H1 (cell line): ENCODE measurements at regions not wholly inside any gene's neighbourhood (a gene's known extent, or its start where the extent isn't known, plus 50 kb on each side); places are given as distances from the start of the nearest gene placed in this dataset.

Experiments
- CTCF ChIA-PET: fragments of 300-600 bp; sonication (Branson Sonifier 250); formaldehyde crosslinking; loops from one replicate; lab custom pipeline; 2021; ENCODE audit not compliant: partially characterized antibody; lab: Charles Lee
- POLR2A ChIA-PET: fragments of 300-600 bp; sonication (Branson Sonifier 250); formaldehyde crosslinking; loops from one replicate; lab custom pipeline; 2021; ENCODE audit warnings: inconsistent platforms; ENCODE audit not compliant: partially characterized antibody; lab: Charles Lee
- DNase-seq, 2 experiments: peaks; one replicate each; pipeline versions ENCODE4 v3.0.0 to v3.0.0-alpha.2; 2010 to 2022; ENCODE audit warnings: low spot score in 2 of 2, low read depth in 1 of 2, mixed read lengths in 1 of 2
- FAIRE-seq: peaks from 2 replicates; lab custom pipeline; 2011; peaks lifted over from hg19 to GRCh38; lab: Jason Lieb, UNC
- H2AFZ ChIP-seq: 2 replicates; pipeline ENCODE4 v1.8.1; 2012; ENCODE audit warnings: low read length, inconsistent platforms
- H2AK5ac ChIP-seq: 2 replicates; pipeline ENCODE4 v1.6.1; 2013; ENCODE audit warnings: low read depth, low read length
- H2BK120ac ChIP-seq: replicated peaks from 2 replicates; pipeline ENCODE3; 2013; ENCODE audit warnings: low read depth, low read length, inconsistent platforms
- H2BK12ac ChIP-seq: 2 replicates; pipeline ENCODE4 v1.6.1; 2013; ENCODE audit warnings: low read depth, low read length
- H2BK15ac ChIP-seq: 2 replicates; pipeline ENCODE4 v1.6.1; 2013; ENCODE audit warnings: low read length
- H2BK20ac ChIP-seq: 2 replicates; pipeline ENCODE4 v1.6.1; 2013; ENCODE audit warnings: low read length
- H2BK5ac ChIP-seq: 2 replicates; pipeline ENCODE4 v1.6.1; 2013; ENCODE audit warnings: low read depth, low read length
- H3K14ac ChIP-seq: 2 replicates; pipeline ENCODE4 v1.6.1; 2013; ENCODE audit warnings: inconsistent platforms; ENCODE audit not compliant: insufficient read length
- H3K18ac ChIP-seq: 2 replicates; pipeline ENCODE4 v1.6.1; 2013; ENCODE audit warnings: low read length; ENCODE audit errors: extremely low read depth
- H3K23ac ChIP-seq: 2 replicates; pipeline ENCODE4 v1.6.1; 2013; ENCODE audit warnings: inconsistent platforms; ENCODE audit not compliant: insufficient read length
- H3K23me2 ChIP-seq: 2 replicates; pipeline ENCODE4 v1.6.1; 2013; ENCODE audit warnings: low read depth, low read length
- H3K27ac ChIP-seq: 2 replicates; pipeline ENCODE4 v1.6.1; 2011; ENCODE audit warnings: low read depth, low read length, inconsistent platforms
- H3K27me3 ChIP-seq, 4 experiments: replicated peaks in 1 of 4; 1 replicate in 1 of 4; 2 replicates in 3 of 4; pipeline versions ENCODE4 v1.6.1 to v1.8.1; 2011 to 2013; ENCODE audit warnings: low read length in 3 of 4, mild to moderate bottlenecking in 3 of 4, inconsistent platforms in 2 of 4, mixed read lengths in 2 of 4, moderate library complexity in 1 of 4; ENCODE audit not compliant: control insufficient read depth in 3 of 4, insufficient read depth in 3 of 4; ENCODE audit errors: extremely low read depth in 1 of 4
- H3K36me3 ChIP-seq, 4 experiments: 2 replicates each; pipeline versions ENCODE4 v1.6.1 to v1.8.1; 2011 to 2013; ENCODE audit warnings: mild to moderate bottlenecking in 4 of 4, low read length in 3 of 4, moderate library complexity in 2 of 4, control low read depth in 1 of 4, inconsistent platforms in 1 of 4; ENCODE audit not compliant: insufficient read depth in 4 of 4, control insufficient read depth in 2 of 4
- H3K4ac ChIP-seq: replicated peaks from 2 replicates; pipeline ENCODE3; 2013; ENCODE audit warnings: low read length, low read depth, mixed read lengths, inconsistent platforms; ENCODE audit not compliant: insufficient read length
- H3K4me1 ChIP-seq, 4 experiments: replicated peaks in 1 of 4; 1 replicate in 1 of 4; 2 replicates in 3 of 4; pipeline versions ENCODE4 v1.6.1 to v1.8.1; 2011 to 2013; ENCODE audit warnings: low read length in 3 of 4, inconsistent platforms in 2 of 4, mixed read lengths in 1 of 4; ENCODE audit not compliant: insufficient read depth in 4 of 4, control insufficient read depth in 3 of 4
- H3K4me2 ChIP-seq, 2 experiments: 2 replicates each; pipeline versions ENCODE4 v1.6.1 to v1.8.1; 2011 to 2013; ENCODE audit warnings: low read depth in 2 of 2, low read length in 2 of 2, control low read depth in 1 of 2, inconsistent platforms in 1 of 2, mild to moderate bottlenecking in 1 of 2; ENCODE audit not compliant: insufficient read depth in 1 of 2
- H3K4me3 ChIP-seq, 4 experiments: fragments of 200-600, 300-600 bp in 1 of 4; sonication (generic), shearing (Covaris generic), sonication (Bioruptor Twin) in 1 of 4; 2 replicates each; pipeline versions ENCODE4 v1.5.1 to v1.8.1; 2011 to 2016; ENCODE audit warnings: low read length in 4 of 4, low read depth in 3 of 4, control low read depth in 2 of 4, inconsistent platforms in 2 of 4, mild to moderate bottlenecking in 2 of 4, mixed read lengths in 1 of 4, moderate library complexity in 1 of 4; ENCODE audit not compliant: insufficient read depth in 2 of 4; ENCODE audit errors: extremely low read depth in 1 of 4
- H3K56ac ChIP-seq: replicated peaks from 2 replicates; pipeline ENCODE3; 2013; ENCODE audit warnings: low read depth, mild to moderate bottlenecking, mixed read lengths, low read length, inconsistent platforms; ENCODE audit not compliant: insufficient read length
- H3K79me1 ChIP-seq: 2 replicates; pipeline ENCODE4 v1.6.1; 2013; ENCODE audit warnings: low read depth, low read length, control low read depth
- H3K79me2 ChIP-seq, 2 experiments: 2 replicates each; pipeline versions ENCODE4 v1.6.1 to v1.8.1; 2012 to 2013; ENCODE audit warnings: low read length in 2 of 2, mild to moderate bottlenecking in 2 of 2, inconsistent platforms in 1 of 2; ENCODE audit not compliant: insufficient read depth in 2 of 2, control insufficient read depth in 1 of 2
- H3K9ac ChIP-seq, 4 experiments: replicated peaks in 1 of 4; 1 replicate in 1 of 4; 2 replicates in 3 of 4; pipeline versions ENCODE4 v1.6.1 to v1.8.1; 2011 to 2013; ENCODE audit warnings: low read depth in 3 of 4, low read length in 3 of 4, control low read depth in 2 of 4, mild to moderate bottlenecking in 2 of 4, moderate library complexity in 2 of 4, inconsistent platforms in 1 of 4; ENCODE audit errors: extremely low read depth in 1 of 4
- H3K9me3 ChIP-seq, 2 experiments: 2 replicates each; pipeline versions ENCODE4 v1.6.1 to v1.8.1; 2012 to 2013; ENCODE audit warnings: mild to moderate bottlenecking in 2 of 2, moderate library complexity in 2 of 2, control low read depth in 1 of 2, inconsistent platforms in 1 of 2, low read depth in 1 of 2, low read length in 1 of 2, mixed read lengths in 1 of 2; ENCODE audit not compliant: insufficient read depth in 2 of 2
- H4K20me1 ChIP-seq, 2 experiments: replicated peaks in 1 of 2; 2 replicates each; pipeline versions ENCODE3 to v1.8.1; 2011 to 2013; ENCODE audit warnings: inconsistent platforms in 2 of 2, low read length in 2 of 2, mild to moderate bottlenecking in 1 of 2; ENCODE audit not compliant: insufficient read depth in 2 of 2, control insufficient read depth in 1 of 2
- H4K5ac ChIP-seq: 2 replicates; pipeline ENCODE4 v1.6.1; 2013; ENCODE audit warnings: low read length, low read depth, mixed read lengths, inconsistent platforms; ENCODE audit not compliant: insufficient read length
- H4K8ac ChIP-seq: 2 replicates; pipeline ENCODE4 v1.8.0; 2013; ENCODE audit warnings: mild to moderate bottlenecking, moderate library complexity, low read length, inconsistent platforms; ENCODE audit not compliant: insufficient read depth; ENCODE audit errors: extremely low read depth
- H4K91ac ChIP-seq: replicated peaks from 2 replicates; pipeline ENCODE3; 2013; ENCODE audit warnings: low read length, mixed read lengths, inconsistent platforms; ENCODE audit not compliant: insufficient read length
- CBX8 ChIP-seq: fragments of 300-800, 300-1000 bp; sonication (generic); IDR thresholded peaks from 2 replicates; pipeline ENCODE4 v1.7.1; 2016; ENCODE audit warnings: low read depth, low read length, borderline replicate concordance
- EGR1 ChIP-seq: IDR thresholded peaks from 2 replicates; pipeline ENCODE4 v1.6.1; 2011; ENCODE audit warnings: low read depth, low read length, borderline replicate concordance
- FOSL1 ChIP-seq: IDR thresholded peaks from 2 replicates; pipeline ENCODE4 v1.6.1; 2011; ENCODE audit warnings: mild to moderate bottlenecking, low read depth, low read length, moderate library complexity; ENCODE audit not compliant: insufficient read depth
- HDAC2 ChIP-seq, 2 experiments: fragments of 300-600 bp in 1 of 2; sonication (generic) in 1 of 2; IDR thresholded peaks; 2 replicates each; pipeline ENCODE4 v1.6.1; 2011 to 2012; ENCODE audit warnings: low read depth in 2 of 2, low read length in 2 of 2, mild to moderate bottlenecking in 2 of 2, moderate library complexity in 2 of 2, borderline replicate concordance in 1 of 2, inconsistent platforms in 1 of 2
- HDAC6 ChIP-seq: IDR thresholded peaks from one replicate; pipeline ENCODE4 v1.7.1; 2012; ENCODE audit warnings: low read depth, mild to moderate bottlenecking, inconsistent platforms, low read length, moderate library complexity
- JUN ChIP-seq: IDR thresholded peaks from 2 replicates; pipeline ENCODE4 v1.6.1; 2011; ENCODE audit warnings: low read depth, mild to moderate bottlenecking, improper control_type of control experiment, low read length
- JUND ChIP-seq: IDR thresholded peaks from 2 replicates; pipeline ENCODE4 v1.6.1; 2011; ENCODE audit warnings: mild to moderate bottlenecking, improper control_type of control experiment, low read length
- KDM4A ChIP-seq: IDR thresholded peaks from one replicate; pipeline ENCODE4 v1.7.1; 2012; ENCODE audit warnings: low read depth, mild to moderate bottlenecking, moderate library complexity, low read length, inconsistent platforms; ENCODE audit not compliant: severe bottlenecking
- POLR2AphosphoS5 ChIP-seq: IDR thresholded peaks from 2 replicates; pipeline ENCODE4 v1.6.1; 2011; ENCODE audit warnings: low read depth, low read length
- SIN3A ChIP-seq, 2 experiments: IDR thresholded peaks in 1 of 2; conservative IDR thresholded peaks in 1 of 2; 2 replicates each; pipeline ENCODE4 v1.6.1; 2011 to 2012; ENCODE audit warnings: low read length in 2 of 2, improper control_type of control experiment in 1 of 2, low read depth in 1 of 2, mild to moderate bottlenecking in 1 of 2
- SIX5 ChIP-seq: IDR thresholded peaks from 2 replicates; pipeline ENCODE4 v1.6.1; 2011; ENCODE audit warnings: mild to moderate bottlenecking, low read depth, low read length
- SP1 ChIP-seq: IDR thresholded peaks from 2 replicates; pipeline ENCODE4 v1.6.1; 2011; ENCODE audit warnings: low read depth, low read length
- SRF ChIP-seq: IDR thresholded peaks from 2 replicates; pipeline ENCODE4 v1.6.1; 2011; ENCODE audit warnings: mild to moderate bottlenecking, low read depth, low read length, moderate library complexity
- TBP ChIP-seq: IDR thresholded peaks from 2 replicates; pipeline ENCODE4 v1.6.1; 2011; ENCODE audit warnings: low read depth, low read length, improper control_type of control experiment
- TEAD4 ChIP-seq: IDR thresholded peaks from 2 replicates; pipeline ENCODE4 v1.6.1; 2012; ENCODE audit warnings: low read depth, low read length, inconsistent platforms, mixed read lengths
- YY1 ChIP-seq: IDR thresholded peaks from 2 replicates; pipeline ENCODE4 v1.6.1; 2011; ENCODE audit warnings: low read depth, mild to moderate bottlenecking, low read length
- WGBS, 2 experiments: shearing (Covaris generic) in 1 of 2; methylation state at CpG; one replicate each; pipeline versions ENCODE4 v1.1.6 to v1.1.7; 2013 to 2015; ENCODE audit warnings: low lambda C conversion rate in 2 of 2, mixed read lengths in 2 of 2, inconsistent platforms in 1 of 2, low coverage in 1 of 2, missing lambda C conversion rate in 1 of 2; ENCODE audit not compliant: insufficient replicate concordance in 2 of 2, insufficient coverage in 1 of 2, insufficient read length in 1 of 2; ENCODE audit errors: extremely low coverage in 1 of 2, missing lambda C conversion rate in 1 of 2; 5-methylcytosine and 5-hydroxymethylcytosine counted together

DNA sequence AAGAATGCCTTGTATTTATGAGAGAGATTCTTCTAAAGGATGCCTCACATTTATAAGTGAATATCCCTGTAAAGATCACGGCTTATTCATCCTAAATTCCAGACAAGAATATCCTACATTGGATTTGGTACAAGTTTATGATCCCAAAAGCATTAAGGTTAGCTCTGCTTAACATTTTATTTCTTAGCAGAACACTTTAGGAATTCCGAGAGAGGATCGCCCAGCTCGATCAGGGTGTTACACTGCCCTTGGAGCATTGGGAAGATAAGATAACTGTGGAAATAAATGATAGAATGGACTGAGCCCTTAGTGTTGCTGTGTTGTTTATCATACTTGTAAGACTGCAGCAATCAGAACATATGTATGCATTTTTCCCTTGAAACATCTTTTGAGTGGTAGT is 223.0 kb upstream of the CDIN1 start:
- Histone ChIP-seq H3K56ac (no peak overlapping the region), H3K18ac (no peak overlapping the region), H3K36me3 (no peaks in the 10 kb centered on the region; a peak in 2 of 8 replicates), H3K14ac (no peak overlapping the region), H3K23ac (no peak overlapping the region), H2BK120ac (no peak overlapping the region), H3K27ac (no peak overlapping the region), H3K4me2 (no peak overlapping the region), H3K4me1 (no peaks in the 10 kb centered on the region), H2BK5ac (no peak overlapping the region), H3K23me2 (no peaks in the 10 kb centered on the region), H4K5ac (no peak overlapping the region), H2BK12ac (no peak overlapping the region), H4K8ac (no peak overlapping the region), H2AFZ (no peak overlapping the region), H2AK5ac (no peak overlapping the region), H3K79me2 (no peaks in the 10 kb centered on the region), H3K79me1 (no peaks in the 10 kb centered on the region), H3K4me3 (no peak overlapping the region), H3K27me3 (no peaks in the 10 kb centered on the region), H3K9me3 (no peaks in the 10 kb centered on the region), H4K20me1 (no peaks in the 10 kb centered on the region), H2BK15ac (no peak overlapping the region), H3K9ac (no peak overlapping the region), H2BK20ac (no peak overlapping the region), H3K4ac (no peak overlapping the region), H4K91ac (no peak overlapping the region)
- DNase-seq: no peak
- TF ChIP-seq SIN3A (conservative IDR thresholded peaks at IDR 0.05 in 1 of 2, IDR thresholded peaks at IDR 0.05 in 1 of 2; ENCODE audit: low read depth in 1 of 2, low read length in 2 of 2): no peak
- TF ChIP-seq EGR1: no peak
- TF ChIP-seq FOSL1: no peak
- no peak for TF ChIP-seq SRF
- no peak for TF ChIP-seq KDM4A
- TF ChIP-seq CBX8: no peak
- TF ChIP-seq JUN: no peak
- TF ChIP-seq TBP: no peak
- no peak for TF ChIP-seq SIX5
- no peak for TF ChIP-seq HDAC2 (IDR thresholded peaks at IDR 0.05; ENCODE audit: borderline replicate concordance in 1 of 2, low read depth in 2 of 2, low read length in 2 of 2)
- TF ChIP-seq YY1: no peak
- no peak for TF ChIP-seq TEAD4
- TF ChIP-seq JUND: no peak
- TF ChIP-seq POLR2AphosphoS5: no peak
- no peak for TF ChIP-seq HDAC6
- TF ChIP-seq SP1: no peak
- ChIA-PET CTCF (no interaction called here), POLR2A (no interaction called here)
- FAIRE-seq: no peak
- 90% methylated on average over 4 of the region's 4 CpGs; no CpG with 5 or more reads in 1 of the 2 experiments for WGBS, 2 experiments
